SU-DHL-6 (cell line): ENCODE measurements at regions not wholly inside any gene's neighbourhood (a gene's known extent, or its start where the extent isn't known, plus 50 kb on each side); places are given as distances from the start of the nearest gene placed in this dataset.

Source experiments
- EZH2phosphoT487 ChIP-seq: fragments of 200-600 bp; sonication (generic), shearing (Covaris generic); conservative IDR thresholded peaks from 2 replicates; pipeline ENCODE4 v1.6.1; 2018; ENCODE audit warnings: mild to moderate bottlenecking, antibody characterized with exemption, low read length, moderate library complexity, mixed read lengths
- TF ChIP-seq, protein P1 (sequence below): fragments of 200-600 bp; sonication (generic); IDR thresholded peaks from one replicate; pipeline ENCODE4 v1.5.1; 2017; ENCODE audit warnings: antibody characterized with exemption, mild to moderate bottlenecking, low read length, moderate library complexity; ENCODE audit not compliant: insufficient read depth, poor library complexity, severe bottlenecking

DNA sequence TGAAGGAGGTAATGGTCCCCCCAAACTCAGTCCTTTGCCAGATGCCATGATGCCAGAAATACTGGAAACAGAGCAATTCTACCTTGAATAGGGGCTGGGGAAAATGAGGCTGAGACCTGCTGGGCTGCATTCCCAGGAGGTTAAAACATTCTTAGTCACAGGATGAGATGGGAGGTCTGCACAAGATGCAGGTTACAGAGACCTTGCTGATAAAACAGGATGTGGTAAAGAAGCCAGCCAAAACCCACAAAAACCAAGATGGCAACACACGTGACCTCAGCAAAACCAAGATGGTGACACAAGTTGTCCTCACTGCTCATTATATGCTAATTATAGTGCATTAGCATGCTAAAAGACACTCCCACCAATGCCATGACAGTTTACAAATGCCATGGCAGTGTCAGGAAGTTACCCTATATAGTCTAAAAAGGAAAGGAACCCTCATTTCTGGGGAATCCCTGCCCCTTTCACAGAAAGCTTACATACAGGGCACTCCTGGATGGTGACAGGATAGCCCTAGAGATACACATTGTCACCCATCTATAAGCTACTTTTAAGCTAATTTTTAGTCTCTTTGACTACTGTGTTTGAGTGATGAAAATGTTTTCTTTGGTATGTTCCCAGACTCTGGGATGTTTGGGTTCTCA, 979.7 kb downstream of the TBC1D32 start:
- TF ChIP-seq, protein P1, sequence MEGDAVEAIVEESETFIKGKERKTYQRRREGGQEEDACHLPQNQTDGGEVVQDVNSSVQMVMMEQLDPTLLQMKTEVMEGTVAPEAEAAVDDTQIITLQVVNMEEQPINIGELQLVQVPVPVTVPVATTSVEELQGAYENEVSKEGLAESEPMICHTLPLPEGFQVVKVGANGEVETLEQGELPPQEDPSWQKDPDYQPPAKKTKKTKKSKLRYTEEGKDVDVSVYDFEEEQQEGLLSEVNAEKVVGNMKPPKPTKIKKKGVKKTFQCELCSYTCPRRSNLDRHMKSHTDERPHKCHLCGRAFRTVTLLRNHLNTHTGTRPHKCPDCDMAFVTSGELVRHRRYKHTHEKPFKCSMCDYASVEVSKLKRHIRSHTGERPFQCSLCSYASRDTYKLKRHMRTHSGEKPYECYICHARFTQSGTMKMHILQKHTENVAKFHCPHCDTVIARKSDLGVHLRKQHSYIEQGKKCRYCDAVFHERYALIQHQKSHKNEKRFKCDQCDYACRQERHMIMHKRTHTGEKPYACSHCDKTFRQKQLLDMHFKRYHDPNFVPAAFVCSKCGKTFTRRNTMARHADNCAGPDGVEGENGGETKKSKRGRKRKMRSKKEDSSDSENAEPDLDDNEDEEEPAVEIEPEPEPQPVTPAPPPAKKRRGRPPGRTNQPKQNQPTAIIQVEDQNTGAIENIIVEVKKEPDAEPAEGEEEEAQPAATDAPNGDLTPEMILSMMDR = no peak
- TF ChIP-seq EZH2phosphoT487 = no peak
